IMR-90 (cell line): ENCODE measurements at regions not wholly inside any gene's neighbourhood (a gene's known extent, or its start where the extent isn't known, plus 50 kb on each side); places are given as distances from the start of the nearest gene placed in this dataset.
"Not testable (repeated sequence)": the region's sequence is repeated elsewhere in the genome, so short reads cannot be mapped to it uniquely, and the experiment has no call there.

ENCODE experiments used
- CEBPB ChIP-seq: IDR thresholded peaks from 2 replicates; pipeline ENCODE4 v1.6.1; 2012; ENCODE audit warnings: low read depth, low read length, improper control_type of control experiment
- CHD1 ChIP-seq: IDR thresholded peaks from 2 replicates; pipeline ENCODE4 v1.6.1; 2012; ENCODE audit warnings: low read depth, low read length, improper control_type of control experiment
- CTCF ChIP-seq: conservative IDR thresholded peaks from 2 replicates; pipeline ENCODE4 v1.5.1; 2012; ENCODE audit warnings: mild to moderate bottlenecking, low read depth, low read length, improper control_type of control experiment
- FOS ChIP-seq: fragments of 150-350 bp; IDR thresholded peaks from 2 replicates; pipeline ENCODE4 v1.6.1; 2016; ENCODE audit warnings: low read depth, low read length
- MXI1 ChIP-seq: IDR thresholded peaks from 2 replicates; pipeline ENCODE4 v1.6.1; 2012; ENCODE audit warnings: low read depth, mild to moderate bottlenecking, low read length, moderate library complexity, borderline replicate concordance
- POLR2A ChIP-seq: IDR thresholded peaks from 2 replicates; pipeline ENCODE4 v1.6.1; 2012; ENCODE audit warnings: mild to moderate bottlenecking, low read depth, low read length
- SMC3 ChIP-seq: fragments of 150-350 bp; IDR thresholded peaks from 2 replicates; pipeline ENCODE4 v1.6.1; 2016; ENCODE audit warnings: low read depth, mild to moderate bottlenecking, antibody characterized with exemption, low read length, moderate library complexity
- TF ChIP-seq, protein P1 (sequence below): fragments of 150-350 bp; IDR thresholded peaks from 2 replicates; pipeline ENCODE4 v1.6.1; 2017; ENCODE audit warnings: mild to moderate bottlenecking, antibody characterized with exemption, low read length, low read depth

DNA sequence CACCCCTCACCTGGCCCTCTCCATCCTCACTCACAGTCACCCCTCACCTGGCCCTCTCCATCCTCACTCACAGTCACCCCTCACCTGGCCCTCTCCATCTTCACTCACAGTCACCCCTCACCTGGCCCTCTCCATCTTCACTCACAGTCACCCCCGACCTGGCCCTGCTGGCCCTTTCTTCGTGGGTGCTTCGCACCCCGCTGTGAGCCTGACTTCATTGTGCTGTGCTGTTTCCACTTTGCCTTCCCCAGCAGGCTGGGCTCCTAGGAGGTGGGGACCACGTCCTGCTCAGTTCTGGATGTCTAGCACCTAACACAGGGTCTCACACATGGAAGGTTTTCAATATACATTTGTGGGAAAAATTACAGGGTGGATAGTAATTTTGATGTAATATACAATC, 56.5 kb downstream of the RBFOX3 start:
- TF ChIP-seq POLR2A, CTCF, CEBPB, SMC3, MXI1, FOS, CHD1: not testable (repeated sequence)
- TF ChIP-seq, protein P1, sequence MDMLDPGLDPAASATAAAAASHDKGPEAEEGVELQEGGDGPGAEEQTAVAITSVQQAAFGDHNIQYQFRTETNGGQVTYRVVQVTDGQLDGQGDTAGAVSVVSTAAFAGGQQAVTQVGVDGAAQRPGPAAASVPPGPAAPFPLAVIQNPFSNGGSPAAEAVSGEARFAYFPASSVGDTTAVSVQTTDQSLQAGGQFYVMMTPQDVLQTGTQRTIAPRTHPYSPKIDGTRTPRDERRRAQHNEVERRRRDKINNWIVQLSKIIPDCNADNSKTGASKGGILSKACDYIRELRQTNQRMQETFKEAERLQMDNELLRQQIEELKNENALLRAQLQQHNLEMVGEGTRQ, result not testable (repeated sequence)
